SU-DHL-6 (cell line): ENCODE measurements at regions not wholly inside any gene's neighbourhood (a gene's known extent, or its start where the extent isn't known, plus 50 kb on each side); places are given as distances from the start of the nearest gene placed in this dataset.

Experiments used
- CTCF ChIP-seq: fragments of 200-600 bp; sonication (generic); IDR thresholded peaks from one replicate; pipeline ENCODE4 v1.5.1; 2017; ENCODE audit warnings: antibody characterized with exemption, mild to moderate bottlenecking, low read length, moderate library complexity; ENCODE audit not compliant: insufficient read depth, poor library complexity, severe bottlenecking
- EZH2phosphoT487 ChIP-seq: fragments of 200-600 bp; sonication (generic), shearing (Covaris generic); conservative IDR thresholded peaks from 2 replicates; pipeline ENCODE4 v1.6.1; 2018; ENCODE audit warnings: mild to moderate bottlenecking, antibody characterized with exemption, low read length, moderate library complexity, mixed read lengths

GRCh38 chr2:6067089-6067488, 374.9 kb downstream of the SOX11 start:
- TF ChIP-seq CTCF (no peak), EZH2phosphoT487 (no peak)
